Sigmoid colon (tissue), 4 donors: ENCODE measurements at regions not wholly inside any gene's neighbourhood (a gene's known extent, or its start where the extent isn't known, plus 50 kb on each side); places are given as distances from the start of the nearest gene placed in this dataset.

Experiments
- CTCF ChIP-seq, 4 experiments: fragments of 450-650 bp in 3 of 4; fragments of 200-600 bp in 1 of 4; IDR thresholded peaks; one replicate each; pipeline ENCODE4 v1.5.1; 2016 to 2019; ENCODE audit warnings: antibody characterized with exemption in 4 of 4, mild to moderate bottlenecking in 3 of 4, moderate library complexity in 2 of 4
- EP300 ChIP-seq, 4 donors: sonication (generic); formaldehyde crosslinking; IDR thresholded peaks; one replicate each; pipeline ENCODE4 v1.6.1; 2017; ENCODE audit warnings: antibody characterized with exemption in 4 of 4
- POLR2A ChIP-seq, 2 donors: fragments of 450-650 bp; IDR thresholded peaks; one replicate each; pipeline ENCODE4 v1.6.1; 2016; ENCODE audit warnings: antibody characterized with exemption in 2 of 2, mild to moderate bottlenecking in 2 of 2, moderate library complexity in 2 of 2
- POLR2AphosphoS5 ChIP-seq, 4 donors: sonication (generic); formaldehyde crosslinking; IDR thresholded peaks; one replicate each; pipeline ENCODE4 v1.6.1; 2017; ENCODE audit warnings: antibody characterized with exemption in 4 of 4

GRCh38 chr6:92371211-92372208 lies 1047.8 kb downstream of the EPHA7 start:
- no peak for TF ChIP-seq CTCF (IDR thresholded peaks at IDR 0.05)
- no peak for TF ChIP-seq POLR2A (IDR thresholded peaks at IDR 0.05)
- no peak for TF ChIP-seq EP300 (IDR thresholded peaks at IDR 0.05)
- TF ChIP-seq POLR2AphosphoS5 (IDR thresholded peaks at IDR 0.05), result no peak
